B cell (primary cell): ENCODE measurements at regions not wholly inside any gene's neighbourhood (a gene's known extent, or its start where the extent isn't known, plus 50 kb on each side); places are given as distances from the start of the nearest gene placed in this dataset.
A peak's percentile ranks its signal among the peaks of the same experiment; 100 is the strongest.
"Not testable (repeated sequence)": the region's sequence is repeated elsewhere in the genome, so short reads cannot be mapped to it uniquely, and the experiment has no call there.

Experiments
- ATAC-seq: fragments of 200-7000 bp; cut with Tn5 transposase; one replicate; pipeline ENCODE4 v1.10.0; 2021; ENCODE audit warnings: low read depth, mild to moderate bottlenecking, moderate number of reproducible peaks, moderate library complexity
- CTCF ChIA-PET: fragments of 350-600 bp; sonication (Branson Sonifier 250); formaldehyde crosslinking; loops from one replicate; lab custom pipeline; 2021; ENCODE audit warnings: antibody characterized with exemption, inconsistent platforms; lab: Charles Lee
- POLR2A ChIA-PET: fragments of 350-600 bp; sonication (Branson Sonifier 250); formaldehyde crosslinking; loops from one replicate; lab custom pipeline; 2021; ENCODE audit warnings: antibody characterized with exemption; lab: Charles Lee
- DNase-seq: peaks from one replicate; pipeline ENCODE4 v3.0.0; 2013
- H2AFZ ChIP-seq: 2 replicates; pipeline ENCODE4 v1.6.1; 2012; ENCODE audit warnings: mild to moderate bottlenecking, low read depth, low read length; ENCODE audit not compliant: insufficient read depth, poor library complexity, severe bottlenecking
- H3K27ac ChIP-seq, 2 donors: 1 replicate in 1 of 2; 2 replicates in 1 of 2; pipeline ENCODE4 v1.5.1; 2012 to 2013; ENCODE audit warnings: low read length in 2 of 2, mild to moderate bottlenecking in 2 of 2, moderate library complexity in 1 of 2
- H3K27me3 ChIP-seq, 4 experiments: fragments of 200-600 bp in 1 of 4; sonication (generic) in 1 of 4; replicated peaks in 1 of 4; 1 replicate in 2 of 4; 2 replicates in 2 of 4; pipeline versions ENCODE4 v1.6.1 to v1.7.0; 2013 to 2016; ENCODE audit warnings: low read length in 3 of 4, mild to moderate bottlenecking in 2 of 4, mixed read lengths in 1 of 4, moderate library complexity in 1 of 4; ENCODE audit not compliant: insufficient read depth in 4 of 4, control insufficient read depth in 3 of 4; ENCODE audit errors: control extremely low read depth in 1 of 4
- H3K36me3 ChIP-seq, 2 experiments: replicated peaks in 1 of 2; 1 replicate in 1 of 2; 2 replicates in 1 of 2; pipeline versions ENCODE4 v1.6.1 to v1.7.1; 2013; ENCODE audit warnings: low read length in 1 of 2; ENCODE audit not compliant: insufficient read depth in 2 of 2, control insufficient read depth in 1 of 2; ENCODE audit errors: control extremely low read depth in 1 of 2, extremely low read depth in 1 of 2
- H3K4me1 ChIP-seq, 2 donors: fragments of 200-600 bp in 1 of 2; sonication (generic) in 1 of 2; 1 replicate in 1 of 2; 2 replicates in 1 of 2; pipeline versions ENCODE4 v1.5.1 to v1.6.1; 2013 to 2017; ENCODE audit warnings: low read length in 2 of 2; ENCODE audit not compliant: control insufficient read depth in 2 of 2, insufficient read depth in 2 of 2
- H3K4me2 ChIP-seq: replicated peaks from 2 replicates; pipeline ENCODE3; 2012; ENCODE audit warnings: mild to moderate bottlenecking, low read depth, low read length; ENCODE audit not compliant: poor library complexity, severe bottlenecking
- H3K4me3 ChIP-seq, 5 experiments: fragments of 200-600 bp in 1 of 5; sonication (generic) in 1 of 5; 1 replicate in 3 of 5; 2 replicates in 2 of 5; pipeline versions ENCODE4 v1.5.1 to v1.7.0; 2011 to 2016; ENCODE audit warnings: low read length in 4 of 5, mild to moderate bottlenecking in 4 of 5, low read depth in 2 of 5, control low read depth in 1 of 5, moderate library complexity in 1 of 5; ENCODE audit not compliant: insufficient read depth in 1 of 5; ENCODE audit errors: control extremely low read depth in 1 of 5, extremely low read depth in 1 of 5
- H3K79me2 ChIP-seq: fragments of 200-600 bp; sonication (generic); one replicate; pipeline ENCODE4 v1.6.0; 2016; ENCODE audit warnings: low read length; ENCODE audit not compliant: control insufficient read depth, insufficient read depth
- H3K9ac ChIP-seq: fragments of 200-600 bp; sonication (generic); 2 replicates; pipeline ENCODE4 v1.6.1; 2017; ENCODE audit warnings: mild to moderate bottlenecking, low read length, moderate library complexity
- H3K9me3 ChIP-seq, 3 donors: one replicate each; pipeline versions ENCODE4 v1.6.1 to v1.7.1; 2013; ENCODE audit warnings: low read length in 2 of 3; ENCODE audit not compliant: control insufficient read depth in 2 of 3, insufficient read depth in 1 of 3; ENCODE audit errors: control extremely low read depth in 1 of 3
- H4K20me1 ChIP-seq: 2 replicates; pipeline ENCODE4 v1.6.0; 2012; ENCODE audit warnings: mild to moderate bottlenecking, low read length; ENCODE audit not compliant: insufficient read depth, control insufficient read depth, poor library complexity, severe bottlenecking
- H3K27ac Mint-ChIP-seq: one replicate; pipeline ENCODE4 v1.8.0; 2021; ENCODE audit warnings: mixed read lengths
- H3K27me3 Mint-ChIP-seq: one replicate; pipeline ENCODE4 v1.8.0; 2021; ENCODE audit warnings: mixed read lengths
- H3K4me1 Mint-ChIP-seq: one replicate; pipeline ENCODE4 v1.8.0; 2021; ENCODE audit warnings: mixed read lengths
- H3K4me3 Mint-ChIP-seq: one replicate; pipeline ENCODE4 v1.8.0; 2021; ENCODE audit warnings: mixed read lengths
- H3K9me3 Mint-ChIP-seq: one replicate; pipeline ENCODE4 v1.8.0; 2022; ENCODE audit warnings: mixed read lengths; ENCODE audit not compliant: insufficient read depth
- WGBS: methylation state at CpG from one replicate; pipeline ENCODE4 v1.1.5; 2013; ENCODE audit warnings: missing lambda C conversion rate; ENCODE audit not compliant: insufficient coverage; 5-methylcytosine and 5-hydroxymethylcytosine counted together
- intact Hi-C: fragments of 100-400 bp; cut with micrococcal nuclease; formaldehyde crosslinking; loops from one replicate; pipeline ENCODE4 v1.10.0; 2022

DNA sequence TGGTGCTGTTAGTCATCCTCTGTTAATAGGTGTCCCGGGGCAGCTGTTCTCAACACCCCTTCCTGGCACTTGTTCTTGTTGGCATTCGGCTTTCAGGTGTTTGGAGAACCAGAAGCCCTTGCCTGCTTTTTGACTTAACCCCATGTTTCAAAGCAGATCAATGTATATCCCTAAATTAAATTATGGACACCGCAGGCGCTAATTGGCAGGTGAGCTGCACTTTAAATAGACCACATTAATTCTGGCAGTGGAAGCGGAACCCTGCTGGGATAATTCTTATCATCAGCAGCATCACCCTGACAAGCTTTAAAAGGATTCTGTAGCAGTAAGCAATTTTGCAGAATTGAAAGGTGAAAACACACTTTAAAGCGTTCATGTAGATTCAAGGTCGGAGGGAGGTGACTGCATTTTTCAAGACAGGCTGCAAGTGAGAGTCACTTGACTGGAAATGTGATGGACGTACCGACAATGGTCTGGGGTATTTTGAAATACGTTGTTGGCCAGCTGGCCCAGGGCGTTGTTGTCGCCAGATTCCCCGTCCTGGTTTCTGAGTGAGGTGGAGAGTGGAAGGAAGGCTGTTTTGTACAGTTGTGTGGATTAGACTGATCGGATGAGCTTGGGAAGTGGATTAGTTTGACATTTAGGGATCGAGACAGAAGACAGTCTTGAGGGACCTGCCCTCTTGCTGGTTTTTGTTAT lies 55.1 kb downstream of the NPIPB11 start:
- H4K20me1 ChIP-seq, H3K4me2 ChIP-seq, DNase-seq, intact Hi-C loops, H3K27me3 Mint-ChIP-seq, H3K4me3 ChIP-seq, H2AFZ ChIP-seq, H3K9me3 Mint-ChIP-seq, H3K79me2 ChIP-seq, ATAC-seq, H3K36me3 ChIP-seq, H3K9me3 ChIP-seq, H3K4me3 Mint-ChIP-seq, H3K27ac ChIP-seq, H3K27me3 ChIP-seq, H3K9ac ChIP-seq, H3K27ac Mint-ChIP-seq, CTCF ChIA-PET, POLR2A ChIA-PET: not testable (repeated sequence)
- H3K4me1 Mint-ChIP-seq: peaks cover 21% of the 10 kb centered on the region
- peaks cover 12 to 29% of the 10 kb centered on the region in 2 donors for H3K4me1 ChIP-seq
- 94% methylated on average over 4 of the region's 15 CpGs for WGBS

- H3K4me1 ChIP-seq: peaks cover 12 to 39% of the 10 kb centered on the region in 2 donors
- DNase-seq, H3K4me2 ChIP-seq, H3K79me2 ChIP-seq, H4K20me1 ChIP-seq, H3K9me3 ChIP-seq, H3K4me3 ChIP-seq, H3K4me3 Mint-ChIP-seq, H3K36me3 ChIP-seq, H3K9me3 Mint-ChIP-seq, H3K27ac ChIP-seq, H3K9ac ChIP-seq, H2AFZ ChIP-seq, H3K27me3 Mint-ChIP-seq, H3K27ac Mint-ChIP-seq, CTCF ChIA-PET, ATAC-seq, POLR2A ChIA-PET, intact Hi-C loops, H3K27me3 ChIP-seq: not testable (repeated sequence)
- 100% methylated on average over 1 of the region's 7 CpGs for WGBS
- peaks cover 25% of the 10 kb centered on the region for H3K4me1 Mint-ChIP-seq
These were observed 56.5 kb downstream of the NPIPB11 start for GRCh38 chr16:29349966-29350365.

DNA sequence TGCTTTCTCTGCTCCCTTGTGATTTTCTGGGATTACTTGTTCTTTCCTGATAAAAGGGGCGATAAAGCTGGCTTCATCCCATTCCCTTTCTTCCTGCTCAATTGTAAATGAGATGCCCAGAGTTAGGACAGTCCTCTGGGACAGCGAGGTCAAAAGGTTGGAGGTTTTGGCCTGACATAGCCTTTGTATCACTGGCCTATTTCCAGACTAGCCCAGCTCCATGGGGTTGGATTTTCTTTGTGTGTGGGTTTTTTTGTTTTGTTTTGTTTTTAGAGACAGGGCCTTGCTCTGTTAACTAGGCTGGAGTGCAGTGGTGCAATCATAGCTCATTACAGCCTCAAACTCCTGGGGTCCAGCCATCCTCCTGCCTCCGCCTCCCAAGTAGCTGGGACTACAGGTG lies 57.8 kb downstream of the NPIPB11 start:
- H3K9me3 ChIP-seq, H3K4me2 ChIP-seq, H3K36me3 ChIP-seq, H3K4me3 Mint-ChIP-seq, H3K27me3 ChIP-seq, H3K27me3 Mint-ChIP-seq, H2AFZ ChIP-seq, H3K9ac ChIP-seq, POLR2A ChIA-PET, H3K4me3 ChIP-seq, H3K9me3 Mint-ChIP-seq, ATAC-seq, H3K79me2 ChIP-seq, CTCF ChIA-PET, H4K20me1 ChIP-seq, DNase-seq, intact Hi-C loops: not testable (repeated sequence)
- Mint-ChIP-seq H3K4me1 (peaks cover 28% of the 10 kb centered on the region), H3K27ac (peak overlapping the region; percentile 46)
- peak overlapping the region in 1 of 2 donors; percentile 48 for H3K27ac ChIP-seq
- H3K4me1 ChIP-seq: peaks cover 15 to 43% of the 10 kb centered on the region in 2 donors
- no CpG with 5 or more reads among the region's 3 CpGs for WGBS

DNA sequence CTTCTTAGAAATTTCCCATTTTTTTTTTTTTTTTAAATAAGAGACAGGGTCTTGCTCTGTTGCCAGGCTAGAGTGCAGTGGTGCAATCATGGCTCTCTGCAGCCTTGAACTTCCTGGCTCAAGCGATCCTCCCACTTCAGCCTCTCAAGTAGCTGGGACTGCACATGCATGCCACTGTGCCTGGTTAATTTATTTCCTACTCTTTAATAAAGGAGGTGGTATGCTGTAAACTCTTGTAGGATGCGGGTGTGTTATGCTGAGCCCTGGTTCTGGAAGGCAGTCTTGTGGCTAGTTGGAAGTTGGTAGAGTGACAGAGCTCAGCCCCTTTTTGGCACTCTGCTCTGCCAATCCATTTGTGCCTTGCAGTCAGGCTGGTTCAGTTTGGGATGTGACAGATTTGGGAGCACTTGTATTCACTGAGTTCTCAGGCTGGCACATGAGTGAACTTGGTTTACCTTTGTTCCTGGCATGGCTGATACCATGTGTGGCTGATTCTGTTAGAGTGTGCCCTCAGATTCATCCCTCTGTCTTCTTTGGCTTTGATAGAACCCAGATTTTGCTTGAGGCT lies 58.3 kb downstream of the NPIPB11 start:
- H3K27ac Mint-ChIP-seq: peak overlapping the region; percentile 80
- not testable (repeated sequence) for H3K4me2 ChIP-seq

More for the DNA sequence above, 58.3 kb downstream of the NPIPB11 start:
- H3K36me3 ChIP-seq, H3K9ac ChIP-seq, DNase-seq, H3K79me2 ChIP-seq, H3K27me3 ChIP-seq, H4K20me1 ChIP-seq, H3K9me3 ChIP-seq, ATAC-seq, H3K9me3 Mint-ChIP-seq, H2AFZ ChIP-seq, intact Hi-C loops, H3K4me3 ChIP-seq, H3K27me3 Mint-ChIP-seq: not testable (repeated sequence)
- Histone ChIP-seq H3K27ac (peak overlapping the region; percentile 87 to 94), H3K4me1 (peaks cover 20 to 48% of the 10 kb centered on the region in 2 donors)
- POLR2A ChIA-PET: interaction anchor here (0.7 kb wide), 1 partner anchor 770 kb away, joined by 3 read pairs; no protein-coding TSS in a partner anchor
- H3K4me3 Mint-ChIP-seq: peak overlapping the region; percentile 54
- WGBS: no CpG with 5 or more reads among the region's 2 CpGs
- CTCF ChIA-PET: interaction anchor here (0.7 kb wide), 1 partner anchor 1281 kb away, joined by 3 read pairs; no protein-coding TSS in a partner anchor
- H3K4me1 Mint-ChIP-seq: peaks cover 33% of the 10 kb centered on the region
